ENCODE measurements at regions not wholly inside any gene's neighbourhood (a gene's known extent, or its start where the extent isn't known, plus 50 kb on each side); places are given as distances from the start of the nearest gene placed in this dataset.
"Not testable (repeated sequence)": the region's sequence is repeated elsewhere in the genome, so short reads cannot be mapped to it uniquely, and the experiment has no call there.

DNA sequence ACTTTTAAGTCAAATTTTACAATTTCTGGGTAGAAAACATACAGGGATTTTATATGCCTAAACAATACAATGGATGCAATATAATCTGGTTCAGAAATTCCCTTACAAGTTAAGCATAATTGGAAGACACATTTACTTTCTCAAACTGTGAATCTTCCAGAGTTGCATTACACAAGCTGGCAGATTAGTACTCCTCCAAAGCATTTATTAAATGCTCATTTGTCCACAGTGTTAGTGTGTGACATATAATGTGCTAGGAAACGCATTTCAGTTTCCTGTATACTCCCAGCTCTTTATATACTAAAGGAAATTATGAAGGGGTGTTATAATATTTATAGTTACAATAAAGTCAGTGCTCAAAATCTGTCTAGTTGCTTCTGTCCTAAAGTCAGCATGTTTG, 239.0 kb upstream of the FIGN start:
- Histone ChIP-seq H3K36me3 (replicated peaks; ENCODE audit: low read depth, low read length) (no peaks in the 10 kb centered on the region), H4K20me1 (ENCODE audit: insufficient read depth, low read length) (no peaks in the 10 kb centered on the region), H3K9ac (ENCODE audit: low read length) (no peak overlapping the region), H3K4me1 (ENCODE audit: low read length) (no peaks in the 10 kb centered on the region), H3K4me2 (ENCODE audit: low read length) (no peak overlapping the region), H3K4me3 (ENCODE audit: low read length) (no peak overlapping the region), H3K79me2 (ENCODE audit: low read length) (no peaks in the 10 kb centered on the region), H2AFZ (ENCODE audit: low read depth, low read length) (no peak overlapping the region), H3K27ac (ENCODE audit: low read length) (no peak overlapping the region), H3K27me3 (ENCODE audit: low read depth, low read length) (no peaks in the 10 kb centered on the region), H3K9me3 (ENCODE audit: insufficient read depth, low read length) (no peaks in the 10 kb centered on the region)
- TF ChIP-seq EZH2phosphoT487 (IDR thresholded peaks at IDR 0.05; ENCODE audit: low read depth) = no peak
- TF ChIP-seq, protein P1, sequence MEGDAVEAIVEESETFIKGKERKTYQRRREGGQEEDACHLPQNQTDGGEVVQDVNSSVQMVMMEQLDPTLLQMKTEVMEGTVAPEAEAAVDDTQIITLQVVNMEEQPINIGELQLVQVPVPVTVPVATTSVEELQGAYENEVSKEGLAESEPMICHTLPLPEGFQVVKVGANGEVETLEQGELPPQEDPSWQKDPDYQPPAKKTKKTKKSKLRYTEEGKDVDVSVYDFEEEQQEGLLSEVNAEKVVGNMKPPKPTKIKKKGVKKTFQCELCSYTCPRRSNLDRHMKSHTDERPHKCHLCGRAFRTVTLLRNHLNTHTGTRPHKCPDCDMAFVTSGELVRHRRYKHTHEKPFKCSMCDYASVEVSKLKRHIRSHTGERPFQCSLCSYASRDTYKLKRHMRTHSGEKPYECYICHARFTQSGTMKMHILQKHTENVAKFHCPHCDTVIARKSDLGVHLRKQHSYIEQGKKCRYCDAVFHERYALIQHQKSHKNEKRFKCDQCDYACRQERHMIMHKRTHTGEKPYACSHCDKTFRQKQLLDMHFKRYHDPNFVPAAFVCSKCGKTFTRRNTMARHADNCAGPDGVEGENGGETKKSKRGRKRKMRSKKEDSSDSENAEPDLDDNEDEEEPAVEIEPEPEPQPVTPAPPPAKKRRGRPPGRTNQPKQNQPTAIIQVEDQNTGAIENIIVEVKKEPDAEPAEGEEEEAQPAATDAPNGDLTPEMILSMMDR (IDR thresholded peaks at IDR 0.05; ENCODE audit: low read depth, low read length) = no peak

DNA sequence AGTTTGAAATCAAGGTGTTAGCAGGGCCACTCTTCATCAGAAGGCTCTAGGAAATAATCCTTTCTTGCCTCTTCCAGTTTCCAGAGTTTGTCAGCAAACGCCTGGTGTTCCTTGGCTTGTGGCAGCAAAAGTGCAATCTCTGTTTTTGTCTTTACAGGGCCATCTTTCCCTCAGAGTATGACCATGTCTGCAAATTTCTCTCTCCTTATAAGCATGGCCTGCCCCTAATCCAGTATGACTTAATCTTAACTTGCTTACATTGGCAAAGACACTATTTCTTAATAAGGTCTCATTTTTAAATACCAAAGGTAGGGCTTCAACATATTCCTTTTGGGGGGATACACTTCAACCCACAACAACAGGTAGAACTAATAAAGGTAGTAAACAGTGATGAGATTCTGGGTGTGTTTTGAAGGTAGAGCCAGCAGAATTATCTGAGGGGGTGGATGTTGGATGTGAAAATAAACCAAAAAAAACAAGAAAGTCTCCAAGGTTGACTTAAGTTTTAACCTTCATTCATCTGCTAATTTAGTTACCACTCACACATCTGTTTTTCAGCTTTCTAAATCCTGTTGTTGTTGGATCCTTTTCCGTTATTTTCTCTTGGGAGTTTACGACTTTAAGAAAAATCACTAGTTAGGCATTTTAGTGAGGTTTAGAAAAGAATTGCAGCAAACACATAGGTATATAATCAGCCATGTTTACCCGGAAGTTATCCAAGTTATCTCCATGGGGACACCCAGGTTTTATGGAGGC, 234.4 kb upstream of the FIGN start:
- no peaks in the 10 kb centered on the region for H3K9me3 ChIP-seq (ENCODE audit: insufficient read depth, low read length)
- no peak for TF ChIP-seq EZH2phosphoT487 (IDR thresholded peaks at IDR 0.05; ENCODE audit: low read depth)
- TF ChIP-seq, protein P1 (IDR thresholded peaks at IDR 0.05; ENCODE audit: low read depth, low read length) = no peak

DNA sequence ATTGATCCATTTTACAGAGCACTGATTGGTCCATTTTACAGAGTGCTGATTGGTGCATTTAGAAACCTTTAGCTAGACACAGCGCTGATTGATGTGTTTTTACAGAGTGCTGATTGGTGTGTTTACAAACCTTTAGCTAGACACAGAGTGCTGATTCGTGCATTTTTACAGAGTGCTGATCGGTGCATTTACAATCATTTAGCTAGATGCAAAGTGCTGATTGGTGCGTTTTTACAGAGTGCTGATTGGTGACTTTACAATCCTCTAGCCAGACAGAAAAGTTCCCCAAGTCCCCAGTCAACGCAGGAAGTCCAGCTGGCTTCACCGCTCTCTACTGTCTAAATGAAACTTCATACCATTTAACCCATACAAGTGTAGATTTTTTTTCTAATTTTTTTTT, 228.5 kb upstream of the FIGN start:
- H3K36me3 ChIP-seq (replicated peaks; ENCODE audit: low read depth, low read length); H3K27me3 ChIP-seq (ENCODE audit: low read depth, low read length); H3K27ac ChIP-seq (ENCODE audit: low read length); H3K79me2 ChIP-seq (ENCODE audit: low read length); H4K20me1 ChIP-seq (ENCODE audit: insufficient read depth, low read length); H3K9me3 ChIP-seq (ENCODE audit: insufficient read depth, low read length); H2AFZ ChIP-seq (ENCODE audit: low read depth, low read length); H3K4me1 ChIP-seq (ENCODE audit: low read length); H3K4me3 ChIP-seq (ENCODE audit: low read length); H3K4me2 ChIP-seq (ENCODE audit: low read length); H3K9ac ChIP-seq (ENCODE audit: low read length): not testable (repeated sequence)

More for the DNA sequence above, 234.4 kb upstream of the FIGN start:
- H3K4me2 ChIP-seq (ENCODE audit: low read length) = no peak overlapping the region
- H2AFZ ChIP-seq (ENCODE audit: low read depth, low read length) = no peak overlapping the region
- no peaks in the 10 kb centered on the region for H3K79me2 ChIP-seq (ENCODE audit: low read length)
- H3K9ac ChIP-seq (ENCODE audit: low read length) = no peak overlapping the region
- H4K20me1 ChIP-seq (ENCODE audit: insufficient read depth, low read length) = no peaks in the 10 kb centered on the region
- no peaks in the 10 kb centered on the region for H3K27me3 ChIP-seq (ENCODE audit: low read depth, low read length)
- no peaks in the 10 kb centered on the region for H3K4me1 ChIP-seq (ENCODE audit: low read length)
- H3K27ac ChIP-seq (ENCODE audit: low read length) = no peak overlapping the region
- H3K36me3 ChIP-seq (replicated peaks; ENCODE audit: low read depth, low read length) = no peaks in the 10 kb centered on the region
- no peak overlapping the region for H3K4me3 ChIP-seq (ENCODE audit: low read length)

DNA sequence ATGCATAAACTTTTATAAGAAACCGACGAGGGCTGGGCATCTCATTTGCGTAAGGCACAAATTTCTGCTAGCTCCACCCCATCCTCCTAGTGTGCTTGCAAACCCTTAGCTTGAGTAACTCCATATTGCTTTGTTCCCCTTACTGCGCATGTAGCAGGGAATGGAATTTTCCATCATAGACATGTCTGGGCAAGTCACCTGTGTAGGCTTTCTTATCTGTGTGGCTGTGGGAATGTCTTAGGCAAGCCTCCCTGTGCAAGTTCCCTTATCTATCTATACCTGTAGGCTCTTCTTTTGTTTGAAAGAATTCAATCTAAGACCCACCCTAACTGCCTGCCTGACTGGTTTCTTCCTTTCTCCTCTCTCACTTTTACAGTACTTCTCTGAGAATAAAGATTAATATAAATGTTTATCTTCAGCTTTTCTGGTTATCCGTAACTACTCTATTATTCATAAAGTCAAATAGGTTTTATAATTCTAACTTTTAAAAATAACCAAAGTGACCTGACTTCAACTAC, 217.6 kb upstream of the FIGN start:
- Histone ChIP-seq H3K9me3 (ENCODE audit: insufficient read depth, low read length) (no peaks in the 10 kb centered on the region), H3K79me2 (ENCODE audit: low read length) (no peaks in the 10 kb centered on the region), H4K20me1 (ENCODE audit: insufficient read depth, low read length) (no peaks in the 10 kb centered on the region), H2AFZ (ENCODE audit: low read depth, low read length) (no peak overlapping the region), H3K9ac (ENCODE audit: low read length) (no peak overlapping the region), H3K4me1 (ENCODE audit: low read length) (no peaks in the 10 kb centered on the region), H3K27me3 (ENCODE audit: low read depth, low read length) (no peaks in the 10 kb centered on the region), H3K36me3 (replicated peaks; ENCODE audit: low read depth, low read length) (no peaks in the 10 kb centered on the region), H3K4me3 (ENCODE audit: low read length) (no peak overlapping the region), H3K27ac (ENCODE audit: low read length) (no peak overlapping the region), H3K4me2 (ENCODE audit: low read length) (no peak overlapping the region)
- TF ChIP-seq, protein P1 (IDR thresholded peaks at IDR 0.05; ENCODE audit: low read depth, low read length) = no peak
- TF ChIP-seq EZH2phosphoT487 (IDR thresholded peaks at IDR 0.05; ENCODE audit: low read depth) = no peak
